Sigmoid colon (tissue), 4 donors: ENCODE measurements at regions not wholly inside any gene's neighbourhood (a gene's known extent, or its start where the extent isn't known, plus 50 kb on each side); places are given as distances from the start of the nearest gene placed in this dataset.

Experiments
- CTCF ChIP-seq, 4 experiments: fragments of 450-650 bp in 3 of 4; fragments of 200-600 bp in 1 of 4; IDR thresholded peaks; one replicate each; pipeline ENCODE4 v1.5.1; 2016 to 2019; ENCODE audit warnings: antibody characterized with exemption in 4 of 4, mild to moderate bottlenecking in 3 of 4, moderate library complexity in 2 of 4
- POLR2A ChIP-seq, 2 donors: fragments of 450-650 bp; IDR thresholded peaks; one replicate each; pipeline ENCODE4 v1.6.1; 2016; ENCODE audit warnings: antibody characterized with exemption in 2 of 2, mild to moderate bottlenecking in 2 of 2, moderate library complexity in 2 of 2
- POLR2AphosphoS5 ChIP-seq, 4 donors: sonication (generic); formaldehyde crosslinking; IDR thresholded peaks; one replicate each; pipeline ENCODE4 v1.6.1; 2017; ENCODE audit warnings: antibody characterized with exemption in 4 of 4

GRCh38 chr21:28823429-28823828 lies 169.2 kb downstream of the LTN1 start:
- TF ChIP-seq CTCF (IDR thresholded peaks at IDR 0.05) = no peak
- TF ChIP-seq POLR2AphosphoS5 (IDR thresholded peaks at IDR 0.05) = no peak
- TF ChIP-seq POLR2A (IDR thresholded peaks at IDR 0.05) = no peak
